GM12872 (cell line): ENCODE measurements at regions not wholly inside any gene's neighbourhood (a gene's known extent, or its start where the extent isn't known, plus 50 kb on each side); places are given as distances from the start of the nearest gene placed in this dataset.

Experiments
- TF ChIP-seq, protein P1 (sequence below): IDR thresholded peaks from 3 replicates; pipeline ENCODE4 v1.5.1; 2011; ENCODE audit warnings: low read depth, mild to moderate bottlenecking, low read length, moderate library complexity; ENCODE audit not compliant: insufficient read depth

DNA sequence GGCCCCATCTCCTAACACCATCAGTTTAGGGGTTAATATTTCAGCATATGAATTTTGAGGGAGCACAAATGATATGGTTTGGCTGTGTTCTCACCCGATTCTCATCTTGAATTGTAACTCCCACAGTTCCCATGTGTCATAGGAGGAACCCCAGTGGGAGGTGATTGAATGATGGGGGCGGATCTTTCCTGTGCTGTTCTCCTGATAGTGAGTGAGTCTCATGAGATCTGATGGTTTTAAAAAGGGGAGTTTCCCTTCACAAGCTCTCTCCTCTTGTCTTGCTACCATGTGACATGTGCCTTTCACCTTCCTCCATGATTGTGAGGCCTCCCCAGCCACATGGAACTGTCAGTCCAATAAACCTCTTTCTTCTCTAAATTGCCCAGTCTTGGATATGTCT lies 73.8 kb upstream of the TJP1 start:
- TF ChIP-seq, protein P1, sequence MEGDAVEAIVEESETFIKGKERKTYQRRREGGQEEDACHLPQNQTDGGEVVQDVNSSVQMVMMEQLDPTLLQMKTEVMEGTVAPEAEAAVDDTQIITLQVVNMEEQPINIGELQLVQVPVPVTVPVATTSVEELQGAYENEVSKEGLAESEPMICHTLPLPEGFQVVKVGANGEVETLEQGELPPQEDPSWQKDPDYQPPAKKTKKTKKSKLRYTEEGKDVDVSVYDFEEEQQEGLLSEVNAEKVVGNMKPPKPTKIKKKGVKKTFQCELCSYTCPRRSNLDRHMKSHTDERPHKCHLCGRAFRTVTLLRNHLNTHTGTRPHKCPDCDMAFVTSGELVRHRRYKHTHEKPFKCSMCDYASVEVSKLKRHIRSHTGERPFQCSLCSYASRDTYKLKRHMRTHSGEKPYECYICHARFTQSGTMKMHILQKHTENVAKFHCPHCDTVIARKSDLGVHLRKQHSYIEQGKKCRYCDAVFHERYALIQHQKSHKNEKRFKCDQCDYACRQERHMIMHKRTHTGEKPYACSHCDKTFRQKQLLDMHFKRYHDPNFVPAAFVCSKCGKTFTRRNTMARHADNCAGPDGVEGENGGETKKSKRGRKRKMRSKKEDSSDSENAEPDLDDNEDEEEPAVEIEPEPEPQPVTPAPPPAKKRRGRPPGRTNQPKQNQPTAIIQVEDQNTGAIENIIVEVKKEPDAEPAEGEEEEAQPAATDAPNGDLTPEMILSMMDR = no peak

DNA sequence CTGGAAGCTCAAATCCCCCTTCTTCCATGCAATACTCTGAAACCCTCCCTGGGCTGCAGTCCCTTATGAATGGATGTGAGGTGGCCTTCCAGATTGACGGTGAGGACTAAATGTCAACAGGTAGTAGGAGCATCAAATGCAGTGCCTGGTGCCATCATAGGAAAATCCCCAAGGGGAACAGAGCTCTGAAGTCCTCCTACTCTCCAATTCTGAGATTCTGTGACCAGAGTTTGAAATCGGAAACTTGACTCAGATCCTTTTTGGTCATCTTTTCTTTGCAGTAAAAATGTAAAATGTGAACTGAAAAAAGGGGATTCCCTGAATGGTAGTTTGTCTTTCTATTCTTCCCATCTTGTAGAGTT lies 68.8 kb upstream of the TJP1 start:
- TF ChIP-seq, protein P1 = no peak

DNA sequence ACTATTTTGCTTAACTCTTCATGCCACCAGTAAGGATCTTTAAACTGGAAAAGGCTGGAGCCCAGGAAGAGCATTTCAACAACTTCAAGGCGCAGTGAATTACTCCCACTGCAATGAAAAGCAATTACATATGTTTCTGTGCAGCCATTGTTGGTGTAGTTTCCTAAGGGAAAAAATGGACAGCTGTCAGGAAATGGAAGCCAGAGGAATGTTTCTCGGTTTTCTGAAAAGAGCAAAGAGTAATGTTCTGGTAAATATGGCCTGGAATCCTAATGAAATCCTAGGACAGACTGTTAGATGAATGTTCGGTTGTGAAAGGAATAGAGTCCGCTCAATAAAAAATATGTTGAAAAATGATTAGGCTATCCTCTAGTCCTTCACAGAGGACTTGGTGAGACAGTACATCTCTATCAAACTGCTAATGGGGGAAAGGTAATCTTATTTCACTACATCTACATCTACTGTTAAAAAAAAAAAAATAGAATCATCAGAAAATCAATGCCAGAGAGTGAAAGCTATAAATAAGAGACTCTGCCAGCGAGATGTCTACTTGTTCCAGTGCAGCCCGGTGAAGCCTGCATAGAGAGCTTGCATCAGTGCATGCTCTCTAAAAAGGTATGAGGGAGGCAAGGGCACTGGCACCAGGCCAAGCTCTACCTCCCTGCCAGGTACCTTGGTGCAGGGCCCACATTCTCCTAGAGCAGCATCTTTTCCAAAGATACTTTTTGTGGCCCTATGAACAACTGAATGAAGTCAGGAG lies 68.2 kb upstream of the TJP1 start:
- TF ChIP-seq, protein P1 = no peak

DNA sequence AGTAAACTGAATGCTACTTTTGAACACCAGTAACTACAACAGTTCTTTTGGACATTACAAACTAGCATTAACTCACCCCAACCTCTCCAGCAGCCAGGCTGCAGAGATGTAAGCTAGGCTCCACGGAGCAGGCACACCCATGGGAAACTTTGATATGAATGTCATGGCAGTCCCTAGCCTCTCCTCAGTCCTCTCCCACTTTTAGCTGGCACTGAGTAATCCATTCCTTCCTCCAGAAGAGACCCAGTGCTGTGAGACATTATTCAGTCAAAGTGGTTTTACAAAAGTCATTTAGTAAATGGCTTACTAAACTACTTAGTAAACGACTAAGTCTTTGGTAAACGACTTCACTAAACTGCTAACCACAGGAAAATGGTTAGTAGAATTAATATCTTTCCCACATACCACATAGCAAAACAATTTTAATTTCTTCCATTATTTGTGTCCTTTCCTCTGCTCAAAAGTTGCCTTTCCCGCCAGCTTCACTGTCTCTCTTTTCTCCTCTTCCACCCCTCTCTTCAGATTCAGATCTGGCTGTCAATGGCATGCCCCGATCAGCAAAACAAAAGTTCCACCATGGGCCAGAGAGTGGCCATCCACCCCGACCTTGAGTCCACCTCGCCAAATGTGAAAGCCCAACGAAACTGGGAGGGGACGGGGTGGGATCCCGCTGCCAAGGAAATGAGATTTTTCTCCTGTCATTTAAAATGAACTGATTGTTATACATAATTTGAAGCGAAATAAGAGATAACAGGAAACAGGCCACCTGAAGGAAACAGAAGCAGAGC lies 67.5 kb upstream of the TJP1 start:
- TF ChIP-seq, protein P1 = no peak

DNA sequence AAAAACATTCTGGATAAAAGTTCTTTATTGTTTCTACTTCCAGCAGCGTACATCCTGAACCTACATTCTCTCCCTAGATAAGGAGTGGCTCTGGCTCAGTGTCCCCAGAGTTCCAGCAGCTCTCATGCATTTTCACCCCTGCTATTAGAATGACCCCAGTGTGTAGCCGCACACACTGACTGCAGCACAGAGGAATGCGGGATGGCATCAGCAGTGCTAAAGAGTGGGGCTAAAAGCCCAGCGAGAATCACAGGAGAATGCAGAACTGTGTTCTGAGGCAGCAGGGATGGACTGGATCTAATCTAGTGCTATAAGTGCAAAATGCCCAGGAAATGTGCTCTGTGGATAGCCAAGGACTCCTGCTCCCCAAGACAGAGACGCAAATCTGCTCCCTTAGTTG lies 66.4 kb upstream of the TJP1 start:
- TF ChIP-seq, protein P1 = no peak

DNA sequence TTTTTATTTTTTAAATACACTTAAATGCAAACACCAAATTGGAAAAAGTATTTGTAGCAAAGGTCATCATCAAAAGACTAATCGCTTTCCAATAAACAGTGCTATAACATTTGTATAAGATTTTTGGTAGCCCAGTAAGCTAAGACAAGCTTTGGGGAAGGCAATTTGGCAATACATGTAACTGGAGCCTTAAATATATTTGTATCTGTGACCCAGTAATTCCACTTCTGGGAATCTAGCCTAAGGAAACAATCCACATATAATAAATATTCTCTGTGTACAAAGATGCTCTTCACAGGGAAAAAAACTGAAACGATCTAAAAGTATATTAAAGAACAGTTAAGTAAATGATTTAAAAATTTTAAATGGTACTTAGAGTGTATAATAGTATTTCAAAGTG lies 65.5 kb upstream of the TJP1 start:
- TF ChIP-seq, protein P1 = no peak

DNA sequence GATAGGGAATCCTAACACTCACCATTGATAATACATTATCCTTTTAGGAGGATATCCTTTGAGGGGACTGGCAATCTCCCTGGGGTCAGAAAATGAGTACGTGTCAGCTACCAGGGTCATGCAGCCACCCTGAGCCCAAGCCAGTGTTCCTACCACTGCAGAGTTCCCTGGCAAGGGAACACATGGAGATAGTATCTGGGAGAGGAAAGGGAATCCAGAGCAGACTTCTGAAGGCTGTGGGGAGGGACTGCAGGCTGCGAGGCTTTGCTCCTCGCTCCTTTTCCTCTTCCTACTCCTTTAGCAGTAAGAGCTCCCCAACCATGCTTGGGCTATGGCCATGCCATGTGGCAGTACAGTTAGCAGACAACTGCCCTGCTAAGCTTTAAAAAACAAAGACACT lies 62.9 kb upstream of the TJP1 start:
- TF ChIP-seq, protein P1 = no peak
